ENCODE measurements at regions not wholly inside any gene's neighbourhood (a gene's known extent, or its start where the extent isn't known, plus 50 kb on each side); places are given as distances from the start of the nearest gene placed in this dataset.

DNA sequence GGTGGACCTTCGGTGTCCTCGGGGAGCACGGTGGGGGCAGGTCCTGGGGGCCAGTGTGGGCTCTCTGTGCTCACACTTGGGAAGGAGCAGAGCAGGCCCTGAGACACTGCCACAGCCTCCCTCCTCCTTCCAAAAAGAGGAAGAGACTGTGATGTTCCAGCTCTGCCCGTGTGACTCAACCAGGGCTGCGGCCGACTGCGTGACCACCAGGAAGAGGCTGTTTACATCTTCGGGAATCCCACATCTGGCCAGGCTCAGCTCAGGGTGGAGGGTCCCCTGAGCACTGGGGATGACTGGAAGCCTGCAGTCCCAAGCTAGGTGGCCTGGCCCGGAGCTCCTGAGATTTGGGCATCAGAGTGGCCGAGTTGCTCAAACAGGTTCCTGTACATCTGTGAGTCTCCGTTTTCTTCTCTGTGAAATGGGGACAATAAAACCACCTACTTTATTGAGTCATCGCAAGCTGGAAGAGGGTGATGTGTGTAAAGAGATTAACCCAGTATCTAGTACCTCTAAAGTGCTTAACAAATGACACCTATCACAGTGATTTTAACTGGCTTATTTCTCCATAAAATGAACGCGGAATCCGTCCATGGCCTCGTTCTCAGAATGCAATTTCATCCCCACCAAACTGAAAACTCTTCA is 242.1 kb downstream of the DLL1 start:
- TF ChIP-seq, protein P1, sequence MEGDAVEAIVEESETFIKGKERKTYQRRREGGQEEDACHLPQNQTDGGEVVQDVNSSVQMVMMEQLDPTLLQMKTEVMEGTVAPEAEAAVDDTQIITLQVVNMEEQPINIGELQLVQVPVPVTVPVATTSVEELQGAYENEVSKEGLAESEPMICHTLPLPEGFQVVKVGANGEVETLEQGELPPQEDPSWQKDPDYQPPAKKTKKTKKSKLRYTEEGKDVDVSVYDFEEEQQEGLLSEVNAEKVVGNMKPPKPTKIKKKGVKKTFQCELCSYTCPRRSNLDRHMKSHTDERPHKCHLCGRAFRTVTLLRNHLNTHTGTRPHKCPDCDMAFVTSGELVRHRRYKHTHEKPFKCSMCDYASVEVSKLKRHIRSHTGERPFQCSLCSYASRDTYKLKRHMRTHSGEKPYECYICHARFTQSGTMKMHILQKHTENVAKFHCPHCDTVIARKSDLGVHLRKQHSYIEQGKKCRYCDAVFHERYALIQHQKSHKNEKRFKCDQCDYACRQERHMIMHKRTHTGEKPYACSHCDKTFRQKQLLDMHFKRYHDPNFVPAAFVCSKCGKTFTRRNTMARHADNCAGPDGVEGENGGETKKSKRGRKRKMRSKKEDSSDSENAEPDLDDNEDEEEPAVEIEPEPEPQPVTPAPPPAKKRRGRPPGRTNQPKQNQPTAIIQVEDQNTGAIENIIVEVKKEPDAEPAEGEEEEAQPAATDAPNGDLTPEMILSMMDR (IDR thresholded peaks at IDR 0.05), result no peak
- TF ChIP-seq, protein P2, sequence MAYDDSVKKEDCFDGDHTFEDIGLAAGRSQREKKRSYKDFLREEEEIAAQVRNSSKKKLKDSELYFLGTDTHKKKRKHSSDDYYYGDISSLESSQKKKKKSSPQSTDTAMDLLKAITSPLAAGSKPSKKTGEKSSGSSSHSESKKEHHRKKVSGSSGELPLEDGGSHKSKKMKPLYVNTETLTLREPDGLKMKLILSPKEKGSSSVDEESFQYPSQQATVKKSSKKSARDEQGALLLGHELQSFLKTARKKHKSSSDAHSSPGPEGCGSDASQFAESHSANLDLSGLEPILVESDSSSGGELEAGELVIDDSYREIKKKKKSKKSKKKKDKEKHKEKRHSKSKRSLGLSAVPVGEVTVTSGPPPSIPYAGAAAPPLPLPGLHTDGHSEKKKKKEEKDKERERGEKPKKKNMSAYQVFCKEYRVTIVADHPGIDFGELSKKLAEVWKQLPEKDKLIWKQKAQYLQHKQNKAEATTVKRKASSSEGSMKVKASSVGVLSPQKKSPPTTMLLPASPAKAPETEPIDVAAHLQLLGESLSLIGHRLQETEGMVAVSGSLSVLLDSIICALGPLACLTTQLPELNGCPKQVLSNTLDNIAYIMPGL (CRISPR knock-in tag; IDR thresholded peaks at IDR 0.05), result no peak
- no peak for TF ChIP-seq NFE2L1 (CRISPR knock-in tag; IDR thresholded peaks at IDR 0.05)
- no peak for TF ChIP-seq NR2C2 (CRISPR knock-in tag; IDR thresholded peaks at IDR 0.05)

Data from WTC11 (cell line).